Tibial nerve (tissue), 4 donors: ENCODE measurements at regions not wholly inside any gene's neighbourhood (a gene's known extent, or its start where the extent isn't known, plus 50 kb on each side); places are given as distances from the start of the nearest gene placed in this dataset.

Source experiments
- DNase-seq, 2 donors: peaks; one replicate each; pipeline ENCODE4 v3.0.0-alpha.2; 2019; ENCODE audit warnings: low spot score in 2 of 2
- H3K27ac ChIP-seq, 4 donors: fragments of 200-600 bp; sonication (generic) in 3 of 4; one replicate each; pipeline ENCODE4 v1.5.1; 2017 to 2019; ENCODE audit warnings: mild to moderate bottlenecking in 1 of 4
- H3K27me3 ChIP-seq, 2 donors: fragments of 200-600 bp; sonication (generic) in 1 of 2; one replicate each; pipeline versions ENCODE4 v1.5.1 to v1.6.0; 2017 to 2019
- H3K36me3 ChIP-seq, 3 donors: fragments of 200-600 bp; sonication (generic); one replicate each; pipeline ENCODE4 v1.5.1; 2018 to 2019
- H3K4me1 ChIP-seq, 4 donors: fragments of 200-600 bp; sonication (generic) in 3 of 4; one replicate each; pipeline ENCODE4 v1.5.1; 2017 to 2019
- H3K4me3 ChIP-seq, 4 donors: fragments of 200-600 bp; sonication (generic) in 3 of 4; one replicate each; pipeline ENCODE4 v1.5.1; 2017 to 2019; ENCODE audit warnings: mild to moderate bottlenecking in 1 of 4, moderate library complexity in 1 of 4
- H3K9me3 ChIP-seq, 4 donors: fragments of 200-600 bp; sonication (generic) in 3 of 4; one replicate each; pipeline ENCODE4 v1.5.1; 2017 to 2019
- CTCF ChIP-seq, 5 experiments: fragments of 200-600 bp in 3 of 5; fragments of 450-650 bp in 2 of 5; sonication (generic) in 3 of 5; IDR thresholded peaks; one replicate each; pipeline ENCODE4 v1.5.1; 2016 to 2019; ENCODE audit warnings: antibody characterized with exemption in 5 of 5, mild to moderate bottlenecking in 3 of 5, moderate library complexity in 2 of 5
- EP300 ChIP-seq, 2 donors: sonication (generic); formaldehyde crosslinking; IDR thresholded peaks; one replicate each; pipeline ENCODE4 v1.6.1; 2017; ENCODE audit warnings: antibody characterized with exemption in 2 of 2, mild to moderate bottlenecking in 1 of 2
- POLR2A ChIP-seq, 2 donors: fragments of 450-650 bp; IDR thresholded peaks; one replicate each; pipeline ENCODE4 v1.6.1; 2017; ENCODE audit warnings: antibody characterized with exemption in 2 of 2, mild to moderate bottlenecking in 2 of 2, moderate library complexity in 2 of 2
- WGBS, 2 donors: methylation state at CpG; one replicate each; pipeline ENCODE4 v1.1.5; 2018; 5-methylcytosine and 5-hydroxymethylcytosine counted together

- TF ChIP-seq EP300 (IDR thresholded peaks at IDR 0.05) (no peak), POLR2A (IDR thresholded peaks at IDR 0.05) (no peak), CTCF (IDR thresholded peaks at IDR 0.05) (no peak)
- DNase-seq: no peak
- WGBS, 2 donors: 82 to 86% methylated on average over 2 of the region's 2 CpGs
Observed at GRCh38 chr4:64581422-64581821, 172.2 kb upstream of the TECRL start.

DNA sequence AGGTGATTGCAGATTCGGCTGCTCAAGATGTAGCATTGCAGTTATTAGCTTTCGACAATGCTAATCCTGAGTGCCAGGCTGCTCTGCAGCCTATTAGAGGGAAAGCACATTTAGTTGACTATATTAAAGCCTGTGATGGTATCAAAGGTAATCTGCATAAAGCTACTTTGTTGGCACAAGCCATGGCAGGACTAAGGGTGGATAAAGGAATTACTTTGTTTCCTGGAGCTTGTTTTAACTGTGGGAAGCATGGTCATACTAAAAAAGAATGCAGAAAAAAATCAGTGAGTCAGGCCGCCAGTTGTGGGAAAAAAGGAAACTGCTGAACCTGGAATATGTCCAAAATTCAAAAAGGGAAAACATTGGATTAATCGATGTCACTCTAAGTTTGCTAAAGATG, 154.9 kb upstream of the TECRL start:
- Histone ChIP-seq H3K27me3 (no peaks in the 10 kb centered on the region), H3K4me3 (no peak overlapping the region), H3K27ac (no peak overlapping the region), H3K36me3 (no peaks in the 10 kb centered on the region), H3K4me1 (no peaks in the 10 kb centered on the region), H3K9me3 (no peaks in the 10 kb centered on the region)
- no peak for TF ChIP-seq POLR2A (IDR thresholded peaks at IDR 0.05)
- no peak for TF ChIP-seq EP300 (IDR thresholded peaks at IDR 0.05)
- no peak for TF ChIP-seq CTCF (IDR thresholded peaks at IDR 0.05)
- no peak for DNase-seq
- WGBS, 2 donors: 24 to 30% methylated on average over 4 of the region's 4 CpGs

More at GRCh38 chr4:64581422-64581821, 172.2 kb upstream of the TECRL start:
- no peaks in the 10 kb centered on the region for H3K4me1 ChIP-seq
- H3K4me3 ChIP-seq: no peak overlapping the region
- H3K27me3 ChIP-seq: no peaks in the 10 kb centered on the region
- H3K36me3 ChIP-seq: no peaks in the 10 kb centered on the region
- H3K27ac ChIP-seq: no peak overlapping the region
- peaks cover 0 to 4% (median 0%) of the 10 kb centered on the region in 4 donors for H3K9me3 ChIP-seq

GRCh38 chr4:64559571-64559970, 150.3 kb upstream of the TECRL start:
- 75 to 78% methylated on average over 4 of the region's 4 CpGs for WGBS, 2 donors
- DNase-seq: no peak
- Histone ChIP-seq H3K27me3 (no peaks in the 10 kb centered on the region), H3K36me3 (no peaks in the 10 kb centered on the region), H3K9me3 (no peaks in the 10 kb centered on the region), H3K27ac (no peak overlapping the region), H3K4me1 (no peaks in the 10 kb centered on the region), H3K4me3 (no peak overlapping the region)
- no peak for TF ChIP-seq EP300 (IDR thresholded peaks at IDR 0.05)
- TF ChIP-seq CTCF (IDR thresholded peaks at IDR 0.05): no peak
- no peak for TF ChIP-seq POLR2A (IDR thresholded peaks at IDR 0.05)

GRCh38 chr4:64551125-64551524, 141.9 kb upstream of the TECRL start:
- TF ChIP-seq POLR2A (IDR thresholded peaks at IDR 0.05) (no peak), EP300 (IDR thresholded peaks at IDR 0.05) (no peak), CTCF (IDR thresholded peaks at IDR 0.05) (no peak)
- Histone ChIP-seq H3K4me3 (no peak overlapping the region), H3K27me3 (no peaks in the 10 kb centered on the region), H3K9me3 (no peaks in the 10 kb centered on the region), H3K4me1 (no peaks in the 10 kb centered on the region), H3K27ac (no peak overlapping the region), H3K36me3 (no peaks in the 10 kb centered on the region)
- no peak for DNase-seq

- 94 to 96% methylated on average over 15 of the region's 15 CpGs for WGBS, 2 donors
- Histone ChIP-seq H3K4me1 (no peaks in the 10 kb centered on the region), H3K9me3 (no peaks in the 10 kb centered on the region), H3K4me3 (no peak overlapping the region), H3K36me3 (no peaks in the 10 kb centered on the region), H3K27ac (no peak overlapping the region), H3K27me3 (no peaks in the 10 kb centered on the region)
- no peak for TF ChIP-seq CTCF (IDR thresholded peaks at IDR 0.05)
- no peak for TF ChIP-seq EP300 (IDR thresholded peaks at IDR 0.05)
- no peak for TF ChIP-seq POLR2A (IDR thresholded peaks at IDR 0.05)
- no peak for DNase-seq
Observed at GRCh38 chr4:64545593-64545992, 136.3 kb upstream of the TECRL start.
